OCI-LY7 (cell line): ENCODE measurements at regions not wholly inside any gene's neighbourhood (a gene's known extent, or its start where the extent isn't known, plus 50 kb on each side); places are given as distances from the start of the nearest gene placed in this dataset.

Experiments used
- CTCF ChIP-seq: fragments of 200-600 bp; sonication (generic); conservative IDR thresholded peaks from 2 replicates; pipeline ENCODE4 v1.5.1; 2014; ENCODE audit warnings: mild to moderate bottlenecking, antibody characterized with exemption, low read length, moderate library complexity, mixed read lengths
- EZH2phosphoT487 ChIP-seq: fragments of 200-600 bp; sonication (generic); IDR thresholded peaks from 2 replicates; pipeline ENCODE4 v1.6.1; 2018; ENCODE audit warnings: low read depth, borderline replicate concordance, mild to moderate bottlenecking, mixed run types, antibody characterized with exemption, low read length, moderate library complexity, mixed read lengths

- TF ChIP-seq EZH2phosphoT487 (no peak), CTCF (no peak)
These were observed 55.3 kb upstream of the RMDN2 start for GRCh38 chr2:37869771-37870170.
